Upper lobe of right lung (tissue), 1 donor: ENCODE measurements at regions not wholly inside any gene's neighbourhood (a gene's known extent, or its start where the extent isn't known, plus 50 kb on each side); places are given as distances from the start of the nearest gene placed in this dataset.
"Not testable (repeated sequence)": the region's sequence is repeated elsewhere in the genome, so short reads cannot be mapped to it uniquely, and the experiment has no call there.

Experiments
- ATAC-seq: fragments of 200-7000 bp; cut with Tn5 transposase; one replicate; pipeline ENCODE4 v1.9.1; 2020; ENCODE audit warnings: mild to moderate bottlenecking, moderate library complexity
- DNase-seq: peaks from one replicate; pipeline ENCODE4 v3.0.0-alpha.2; 2020
- H3K27ac ChIP-seq: fragments of 200-600 bp; one replicate; pipeline ENCODE4 v1.8.0; 2022
- H3K27me3 ChIP-seq: fragments of 200-600 bp; one replicate; pipeline ENCODE4 v1.8.0; 2022; ENCODE audit warnings: mild to moderate bottlenecking
- H3K36me3 ChIP-seq: fragments of 200-600 bp; one replicate; pipeline ENCODE4 v1.8.0; 2022
- H3K4me1 ChIP-seq: fragments of 200-600 bp; one replicate; pipeline ENCODE4 v1.8.0; 2022
- H3K4me3 ChIP-seq: fragments of 200-600 bp; one replicate; pipeline ENCODE4 v1.8.0; 2022; ENCODE audit warnings: mild to moderate bottlenecking
- H3K9me3 ChIP-seq: fragments of 200-600 bp; one replicate; pipeline ENCODE4 v1.8.0; 2022
- intact Hi-C: fragments of 100-400 bp; cut with DNase I; formaldehyde crosslinking; loops from one replicate; pipeline ENCODE4 v1.11.0; 2022
- TF ChIP-seq, protein P1 (sequence below): fragments of 200-600 bp; IDR thresholded peaks from one replicate; pipeline ENCODE4 v1.8.0; 2022; ENCODE audit warnings: antibody characterized with exemption
- donor health status: DM: no; HTN: yes; CAD: no; lungs with severe emphysema.

DNA sequence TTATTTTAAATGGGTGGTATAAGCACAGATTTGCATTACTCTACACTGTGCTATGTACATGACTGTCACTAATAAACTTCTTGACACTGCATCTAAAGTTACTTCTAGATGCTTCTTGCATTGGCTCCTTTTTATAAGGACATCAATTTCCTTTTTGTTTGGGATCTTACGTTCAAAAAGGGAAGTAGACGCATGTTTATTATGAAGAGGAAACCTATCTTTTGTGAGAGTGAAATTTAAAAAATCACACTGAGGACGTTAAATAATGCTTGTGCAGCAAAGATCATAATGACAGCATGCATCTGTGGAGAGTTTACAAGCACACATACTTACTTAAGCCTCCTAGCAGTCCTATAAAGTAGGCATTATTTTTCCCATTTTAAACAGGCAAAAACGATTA is 479.5 kb downstream of the CD83 start:
- Histone ChIP-seq H3K27ac (no peak overlapping the region), H3K4me1 (no peaks in the 10 kb centered on the region), H3K4me3 (no peak overlapping the region), H3K9me3 (no peaks in the 10 kb centered on the region), H3K36me3 (no peaks in the 10 kb centered on the region), H3K27me3 (no peaks in the 10 kb centered on the region)
- intact Hi-C loops = no loop called here
- ATAC-seq (no peak), DNase-seq (no peak)
- TF ChIP-seq, protein P1, sequence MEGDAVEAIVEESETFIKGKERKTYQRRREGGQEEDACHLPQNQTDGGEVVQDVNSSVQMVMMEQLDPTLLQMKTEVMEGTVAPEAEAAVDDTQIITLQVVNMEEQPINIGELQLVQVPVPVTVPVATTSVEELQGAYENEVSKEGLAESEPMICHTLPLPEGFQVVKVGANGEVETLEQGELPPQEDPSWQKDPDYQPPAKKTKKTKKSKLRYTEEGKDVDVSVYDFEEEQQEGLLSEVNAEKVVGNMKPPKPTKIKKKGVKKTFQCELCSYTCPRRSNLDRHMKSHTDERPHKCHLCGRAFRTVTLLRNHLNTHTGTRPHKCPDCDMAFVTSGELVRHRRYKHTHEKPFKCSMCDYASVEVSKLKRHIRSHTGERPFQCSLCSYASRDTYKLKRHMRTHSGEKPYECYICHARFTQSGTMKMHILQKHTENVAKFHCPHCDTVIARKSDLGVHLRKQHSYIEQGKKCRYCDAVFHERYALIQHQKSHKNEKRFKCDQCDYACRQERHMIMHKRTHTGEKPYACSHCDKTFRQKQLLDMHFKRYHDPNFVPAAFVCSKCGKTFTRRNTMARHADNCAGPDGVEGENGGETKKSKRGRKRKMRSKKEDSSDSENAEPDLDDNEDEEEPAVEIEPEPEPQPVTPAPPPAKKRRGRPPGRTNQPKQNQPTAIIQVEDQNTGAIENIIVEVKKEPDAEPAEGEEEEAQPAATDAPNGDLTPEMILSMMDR = no peak

GRCh38 chr6:14598017-14598864 is 480.7 kb downstream of the CD83 start:
- peak; percentile 29 for ATAC-seq
- H3K36me3 ChIP-seq = no peaks in the 10 kb centered on the region
- no peaks in the 10 kb centered on the region for H3K9me3 ChIP-seq
- no peaks in the 10 kb centered on the region for H3K4me1 ChIP-seq
- intact Hi-C loops = no loop called here
- no peak overlapping the region for H3K4me3 ChIP-seq
- DNase-seq = no peak
- no peaks in the 10 kb centered on the region for H3K27me3 ChIP-seq
- H3K27ac ChIP-seq = no peak overlapping the region
- TF ChIP-seq, protein P1 = no peak

DNA sequence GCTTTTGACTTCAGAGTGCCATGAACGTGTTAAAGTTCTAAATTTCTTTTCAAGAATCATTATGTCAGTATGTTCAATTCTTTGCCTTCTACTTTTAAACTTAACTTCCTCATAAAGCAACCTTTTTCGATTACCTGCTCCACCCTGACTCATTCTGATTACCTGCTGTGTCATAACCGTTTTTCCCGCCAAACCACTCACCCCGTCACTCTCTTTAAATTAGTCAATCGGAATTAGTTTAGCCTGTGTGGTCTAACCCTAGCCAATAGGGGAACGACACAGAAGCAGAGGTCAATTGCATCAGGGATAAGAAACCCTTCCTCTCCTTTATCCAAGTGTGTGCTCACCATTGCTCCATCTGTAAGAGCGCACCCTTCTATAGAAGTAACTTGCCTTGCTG is 482.7 kb downstream of the CD83 start:
- DNase-seq, H3K27ac ChIP-seq, H3K27me3 ChIP-seq, H3K4me1 ChIP-seq, intact Hi-C loops, H3K9me3 ChIP-seq, ATAC-seq, H3K36me3 ChIP-seq, H3K4me3 ChIP-seq: not testable (repeated sequence)

GRCh38 chr6:14601490-14601889 is 483.9 kb downstream of the CD83 start:
- no peak for ATAC-seq
- no peaks in the 10 kb centered on the region for H3K4me1 ChIP-seq
- no peaks in the 10 kb centered on the region for H3K9me3 ChIP-seq
- H3K4me3 ChIP-seq = no peak overlapping the region
- no peaks in the 10 kb centered on the region for H3K27me3 ChIP-seq
- TF ChIP-seq, protein P1 = no peak
- DNase-seq = no peak
- H3K36me3 ChIP-seq = no peaks in the 10 kb centered on the region
- intact Hi-C loops = no loop called here
- no peak overlapping the region for H3K27ac ChIP-seq

GRCh38 chr6:14606353-14606752 is 488.8 kb downstream of the CD83 start:
- Histone ChIP-seq H3K4me1 (no peaks in the 10 kb centered on the region), H3K36me3 (no peaks in the 10 kb centered on the region), H3K9me3 (no peaks in the 10 kb centered on the region), H3K4me3 (no peak overlapping the region), H3K27ac (no peak overlapping the region), H3K27me3 (no peaks in the 10 kb centered on the region)
- no peak for ATAC-seq
- DNase-seq = no peak
- TF ChIP-seq, protein P1 = no peak
- intact Hi-C loops = no loop called here

GRCh38 chr6:14610141-14610540 is 492.6 kb downstream of the CD83 start:
- DNase-seq (no peak), ATAC-seq (no peak)
- H3K4me3 ChIP-seq = no peak overlapping the region
- H3K4me1 ChIP-seq = no peaks in the 10 kb centered on the region
- no peak overlapping the region for H3K27ac ChIP-seq
- intact Hi-C loops = no loop called here
- TF ChIP-seq, protein P1 = no peak
- no peaks in the 10 kb centered on the region for H3K9me3 ChIP-seq
- no peaks in the 10 kb centered on the region for H3K36me3 ChIP-seq
- no peaks in the 10 kb centered on the region for H3K27me3 ChIP-seq
